Ramos (cell line): ENCODE measurements at regions not wholly inside any gene's neighbourhood (a gene's known extent, or its start where the extent isn't known, plus 50 kb on each side); places are given as distances from the start of the nearest gene placed in this dataset.
"Not testable (repeated sequence)": the region's sequence is repeated elsewhere in the genome, so short reads cannot be mapped to it uniquely, and the experiment has no call there.

Experiments
- in situ Hi-C: fragments of 300-500 bp; cut with MboI; formaldehyde crosslinking; loops from one replicate; pipeline ENCODE4 v1.14.3; 2022; ENCODE audit warnings: low sequenced_read_pairs; ENCODE audit not compliant: unreplicated experiment

- in situ Hi-C loops = no loop called here
Observed at GRCh38 chr7:106369352-106369751, 84.6 kb upstream of the NAMPT start.

- in situ Hi-C loops = no loop called here
Observed at GRCh38 chr7:106367664-106368063, 82.9 kb upstream of the NAMPT start.

GRCh38 chr7:106367018-106367420, 82.2 kb upstream of the NAMPT start:
- in situ Hi-C loops = no loop called here

DNA sequence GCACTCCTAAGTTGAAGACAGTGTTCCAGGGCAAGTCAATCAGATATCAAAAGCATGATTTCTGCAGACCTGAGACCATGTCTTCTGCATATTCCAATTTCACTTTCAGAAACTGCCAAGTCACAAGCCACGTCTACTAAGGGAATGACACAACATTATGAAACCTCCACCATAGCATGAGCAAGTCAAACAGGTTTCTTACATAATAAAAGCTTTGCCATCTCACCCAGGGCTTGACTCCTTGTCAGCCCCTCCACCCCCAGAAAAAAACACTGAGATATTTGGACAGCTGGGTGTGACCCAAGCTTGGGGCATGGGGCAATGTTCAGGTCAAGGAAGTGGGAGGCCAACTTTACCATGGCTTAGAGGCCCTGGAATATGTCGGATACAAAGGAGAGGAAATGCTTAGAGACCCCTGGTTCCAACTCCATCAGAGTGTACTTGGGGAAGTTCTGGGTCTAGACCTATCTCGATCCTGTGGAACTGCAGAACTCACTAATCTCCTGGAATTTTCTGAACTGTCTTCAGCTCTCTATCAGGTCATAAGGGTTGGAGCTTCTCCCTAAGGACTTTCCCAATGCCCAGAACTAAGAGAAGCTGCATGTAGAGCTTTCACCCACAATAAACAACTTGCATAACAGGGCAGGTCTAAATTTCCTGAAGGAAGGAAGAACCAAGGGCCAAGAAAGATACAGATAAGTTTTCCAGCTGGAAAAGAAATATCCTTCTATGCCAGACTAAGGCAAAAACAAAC, 80.6 kb upstream of the NAMPT start:
- in situ Hi-C loops = no loop called here

DNA sequence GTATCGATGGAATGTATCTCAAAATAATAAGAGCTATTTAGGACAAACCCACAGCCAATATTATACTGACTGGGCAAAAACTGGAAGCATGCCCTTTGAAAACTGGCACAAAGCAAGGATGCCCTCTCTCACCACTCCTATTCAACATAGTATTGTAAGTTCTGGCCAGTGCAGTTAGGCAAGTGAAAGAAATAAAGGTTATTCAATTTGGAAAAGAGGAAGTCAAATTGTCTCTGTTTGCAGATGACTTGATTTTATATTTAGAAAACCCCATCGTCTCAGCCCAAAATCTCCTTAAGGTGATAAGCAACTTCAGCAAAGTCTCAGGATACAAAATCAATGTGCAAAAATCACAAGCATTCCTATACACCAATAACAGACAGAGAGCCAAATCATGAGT, 77.7 kb upstream of the NAMPT start:
- in situ Hi-C loops = not testable (repeated sequence)

DNA sequence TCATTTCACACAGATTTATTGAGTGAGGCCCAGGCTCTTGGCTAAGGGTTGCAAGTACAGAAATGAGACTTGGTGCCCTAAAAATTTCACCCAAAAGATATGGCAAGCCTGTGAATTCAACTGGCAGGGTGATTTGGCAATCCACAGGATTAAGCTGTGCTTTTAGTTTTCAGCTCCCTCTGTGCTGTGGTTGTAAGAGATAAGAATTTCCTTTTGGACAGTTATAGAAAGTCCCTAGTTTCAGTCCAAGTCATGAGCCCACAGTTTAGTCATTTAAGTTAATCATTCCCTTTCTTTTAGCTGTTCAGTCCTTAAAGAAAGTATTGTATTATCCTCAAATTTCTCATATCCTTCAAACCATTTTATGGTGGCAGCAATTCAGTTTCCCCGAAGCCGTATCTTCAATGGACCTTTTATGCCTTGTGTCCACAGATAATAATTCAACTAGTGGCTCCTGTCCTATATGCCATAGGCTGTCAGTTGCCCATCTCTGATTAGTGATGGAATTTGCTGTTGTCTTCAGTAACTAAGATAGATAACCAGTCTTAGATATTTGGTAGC, 73.4 kb upstream of the NAMPT start:
- in situ Hi-C loops = no loop called here

DNA sequence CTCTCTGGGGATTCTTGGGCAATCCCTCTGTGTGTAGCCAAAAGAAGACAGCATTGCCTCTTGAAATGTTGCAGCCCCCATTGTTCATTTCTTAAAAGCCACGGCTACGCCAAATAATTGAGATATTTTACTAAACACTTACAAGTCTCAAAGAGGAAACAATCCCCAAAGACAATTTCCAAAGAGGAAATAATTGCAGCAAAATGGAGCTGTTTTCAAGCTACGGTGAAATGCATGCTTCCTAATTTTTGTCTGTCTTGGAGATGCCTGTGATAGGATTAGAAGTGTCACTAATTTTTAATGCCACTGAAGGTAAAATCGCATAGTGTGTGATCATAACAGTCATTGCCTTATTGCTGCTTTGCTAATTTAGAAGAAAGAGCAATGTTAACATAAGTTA, 72.9 kb upstream of the NAMPT start:
- in situ Hi-C loops = no loop called here

DNA sequence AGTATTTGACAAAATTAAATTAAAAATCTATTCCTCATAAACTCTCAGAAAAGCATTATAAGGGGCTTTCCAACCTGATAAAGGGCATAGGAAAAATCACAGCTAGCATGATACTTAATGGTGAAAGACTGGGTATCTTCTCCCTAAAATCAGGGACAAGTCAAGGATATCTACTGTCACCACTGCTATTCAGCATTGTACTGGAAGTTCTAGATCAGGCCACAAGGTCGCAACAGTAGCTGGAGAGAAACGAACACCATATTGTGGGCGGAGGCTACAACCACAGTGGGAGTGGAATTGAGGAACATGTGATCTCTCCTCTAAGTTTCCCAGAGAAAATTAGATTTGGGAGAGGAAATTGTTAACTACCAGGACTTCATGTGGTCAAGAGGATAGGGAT, 70.0 kb upstream of the NAMPT start:
- in situ Hi-C loops = no loop called here

GRCh38 chr7:106353944-106354343, 69.2 kb upstream of the NAMPT start:
- in situ Hi-C loops = no loop called here

- in situ Hi-C loops = no loop called here
Observed at GRCh38 chr7:106348231-106348630, 63.4 kb upstream of the NAMPT start.

GRCh38 chr7:106347229-106347833, 62.5 kb upstream of the NAMPT start:
- in situ Hi-C loops = no loop called here

DNA sequence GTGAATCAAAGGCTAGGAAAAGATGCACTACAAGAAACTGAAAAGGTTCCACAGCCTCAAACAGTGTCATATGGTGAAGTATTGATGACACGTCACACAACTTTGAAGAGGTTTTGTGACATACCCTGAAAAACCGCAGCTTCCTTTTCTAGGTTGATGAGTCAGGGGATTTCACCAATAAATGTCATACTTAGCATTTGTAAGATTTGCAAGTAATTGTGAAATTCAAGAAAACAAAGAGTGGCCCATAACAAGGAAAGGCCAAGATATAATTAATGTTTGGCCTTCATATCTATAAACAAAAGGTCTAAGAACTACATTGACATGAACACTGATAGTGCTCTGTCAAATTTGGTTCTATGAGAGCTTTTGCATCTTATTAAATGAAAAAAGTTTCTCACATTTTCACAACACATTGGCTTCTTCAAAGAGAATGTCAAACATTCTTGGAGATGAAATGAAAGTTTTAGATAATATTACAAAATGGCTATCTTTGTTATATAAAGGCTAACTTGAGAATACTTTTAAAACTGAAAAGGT, 62.0 kb upstream of the NAMPT start:
- in situ Hi-C loops = no loop called here

DNA sequence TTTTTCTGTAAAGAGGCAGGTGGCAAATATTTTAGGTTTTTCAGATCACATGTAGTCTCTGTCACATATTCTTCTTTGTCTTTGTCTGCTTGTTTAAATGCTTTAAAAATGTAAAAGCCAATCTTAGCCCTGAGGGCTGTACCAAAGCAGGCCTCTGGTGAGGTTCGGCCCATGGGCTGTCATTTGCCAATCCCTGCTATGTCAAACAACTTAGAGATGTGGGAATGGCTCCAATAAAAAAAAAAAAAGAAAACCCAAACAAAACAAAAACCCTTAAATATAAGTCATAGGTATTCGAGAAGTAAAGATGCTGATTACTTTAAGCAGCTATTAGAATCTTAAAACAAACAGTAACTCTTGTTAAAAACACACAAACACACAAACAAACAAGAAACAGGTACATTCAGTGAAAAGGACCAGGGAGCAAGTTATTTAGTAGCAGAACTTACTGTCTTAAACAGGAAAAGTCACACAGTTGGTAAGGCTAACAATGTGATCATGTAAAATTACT, 61.4 kb upstream of the NAMPT start:
- in situ Hi-C loops = no loop called here

DNA sequence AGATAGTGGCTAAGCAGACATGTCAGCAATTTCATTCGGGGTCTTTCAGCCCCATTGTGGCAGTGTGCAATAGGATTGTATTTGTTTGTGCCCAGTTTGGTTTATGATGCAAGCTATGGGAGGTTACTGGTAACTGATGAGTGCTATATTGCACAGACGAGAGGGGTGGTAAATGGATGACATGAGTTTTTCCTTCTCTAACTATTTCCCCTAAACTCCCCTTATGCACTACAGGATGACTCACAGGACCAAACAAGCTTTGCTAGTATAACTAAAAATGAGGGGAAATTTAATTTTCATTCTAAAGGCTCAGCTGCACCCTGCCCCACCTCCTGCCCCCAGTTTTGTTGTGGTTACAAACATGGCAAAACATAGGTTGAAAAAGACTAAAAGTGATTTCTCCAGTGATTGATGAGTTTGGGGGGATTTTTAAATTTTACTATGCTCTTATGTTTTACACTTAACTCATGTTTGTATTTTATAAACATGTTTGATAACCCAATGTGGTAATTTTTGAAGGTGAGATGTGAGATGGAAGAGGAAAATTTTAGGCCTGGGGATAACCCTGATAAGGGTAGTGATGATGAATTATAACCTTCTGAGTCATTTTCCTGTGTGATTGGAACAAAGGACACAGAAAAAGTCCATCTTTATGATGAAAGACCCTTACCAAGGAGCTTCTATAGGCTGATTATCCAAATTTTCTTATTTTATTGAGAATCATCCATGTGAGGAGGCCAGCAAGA, 60.8 kb upstream of the NAMPT start:
- in situ Hi-C loops = no loop called here

DNA sequence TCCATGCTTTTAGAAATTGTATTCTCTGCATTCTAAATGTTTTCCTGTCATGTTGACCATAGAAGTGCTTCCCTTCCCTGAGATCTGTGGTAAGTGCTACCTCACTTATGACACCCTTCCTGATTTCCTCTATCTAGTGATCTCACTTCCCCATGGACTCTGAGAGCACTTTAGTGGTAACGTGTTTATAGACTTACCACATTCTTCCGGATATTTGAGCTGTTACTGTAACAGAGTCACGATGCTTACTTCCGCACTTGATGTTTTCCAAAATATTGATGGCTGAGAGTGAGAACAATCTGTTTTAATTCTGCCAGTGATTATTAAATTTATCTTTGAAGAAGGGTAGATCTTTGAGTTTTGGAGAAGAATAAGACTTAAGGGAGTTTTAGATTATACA, 60.1 kb upstream of the NAMPT start:
- in situ Hi-C loops = no loop called here

DNA sequence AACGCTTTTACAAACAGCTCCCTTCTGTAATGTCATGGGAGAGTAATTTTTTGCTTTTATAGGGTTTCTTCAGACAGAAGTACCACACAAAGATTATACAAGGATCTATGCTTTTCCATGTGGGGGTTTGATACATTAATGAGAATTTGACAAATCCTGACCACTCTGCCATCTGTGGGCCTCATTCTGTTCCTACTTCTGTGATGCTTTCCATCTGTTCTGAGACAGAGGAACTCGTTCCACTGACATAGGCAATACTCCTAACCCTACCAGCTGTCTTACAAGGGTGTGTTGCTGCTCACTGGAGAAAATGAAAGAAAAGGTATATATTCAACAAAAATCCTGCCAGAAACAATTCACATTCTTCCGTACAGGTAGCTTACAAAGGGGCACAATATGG, 59.4 kb upstream of the NAMPT start:
- in situ Hi-C loops = no loop called here

- in situ Hi-C loops = not testable (repeated sequence)
Observed at GRCh38 chr7:106342049-106342448, 57.3 kb upstream of the NAMPT start.

GRCh38 chr7:106340247-106340596, 55.4 kb upstream of the NAMPT start:
- in situ Hi-C loops = not testable (repeated sequence)

- in situ Hi-C loops = no loop called here
Observed at GRCh38 chr7:106339513-106340246, 54.9 kb upstream of the NAMPT start.

GRCh38 chr7:106337754-106338153, 53.0 kb upstream of the NAMPT start:
- in situ Hi-C loops = no loop called here
